ENCODE measurements at regions not wholly inside any gene's neighbourhood (a gene's known extent, or its start where the extent isn't known, plus 50 kb on each side); places are given as distances from the start of the nearest gene placed in this dataset.

- TF ChIP-seq CTCF (IDR thresholded peaks at IDR 0.05): no peak
These were observed 293.6 kb upstream of the MDFIC2 start for GRCh38 chr3:70606018-70606417.

GRCh38 chr3:70603103-70603502 is 290.7 kb upstream of the MDFIC2 start:
- TF ChIP-seq CTCF (IDR thresholded peaks at IDR 0.05): no peak
- no peak for DNase-seq (ENCODE audit: low spot score)
- Histone ChIP-seq H3K27ac (no peak overlapping the region), H3K4me3 (no peak overlapping the region)

More at GRCh38 chr3:70606018-70606417, 293.6 kb upstream of the MDFIC2 start:
- DNase-seq (ENCODE audit: low spot score): no peak
- Histone ChIP-seq H3K27ac (no peak overlapping the region), H3K4me3 (no peak overlapping the region)

- no peak for DNase-seq (ENCODE audit: low spot score)
- no peak for TF ChIP-seq CTCF (IDR thresholded peaks at IDR 0.05)
- Histone ChIP-seq H3K27ac (no peak overlapping the region), H3K4me3 (no peak overlapping the region)
These were observed 284.9 kb upstream of the MDFIC2 start for GRCh38 chr3:70597312-70597711.

- Histone ChIP-seq H3K27ac (no peak overlapping the region), H3K4me3 (no peak overlapping the region)
- no peak for DNase-seq (ENCODE audit: low spot score)
- no peak for TF ChIP-seq CTCF (IDR thresholded peaks at IDR 0.05)
These were observed 271.2 kb upstream of the MDFIC2 start for GRCh38 chr3:70583682-70584081.

GRCh38 chr3:70582803-70583202 is 270.4 kb upstream of the MDFIC2 start:
- TF ChIP-seq CTCF (IDR thresholded peaks at IDR 0.05): no peak
- no peak for DNase-seq (ENCODE audit: low spot score)
- no peak overlapping the region for H3K4me3 ChIP-seq
- no peak overlapping the region for H3K27ac ChIP-seq

- DNase-seq (ENCODE audit: low spot score): no peak
- no peak overlapping the region for H3K4me3 ChIP-seq
- H3K27ac ChIP-seq: no peak overlapping the region
- TF ChIP-seq CTCF (IDR thresholded peaks at IDR 0.05): no peak
These were observed 267.6 kb upstream of the MDFIC2 start for GRCh38 chr3:70580021-70580420.

- TF ChIP-seq CTCF (IDR thresholded peaks at IDR 0.05): no peak
- Histone ChIP-seq H3K27ac (no peak overlapping the region), H3K4me3 (no peak overlapping the region)
- DNase-seq (ENCODE audit: low spot score): no peak
These were observed 259.3 kb upstream of the MDFIC2 start for GRCh38 chr3:70571696-70572095.
